Hepatocyte (in vitro differentiated cells): ENCODE measurements at regions not wholly inside any gene's neighbourhood (a gene's known extent, or its start where the extent isn't known, plus 50 kb on each side); places are given as distances from the start of the nearest gene placed in this dataset.

Source experiments
- DNase-seq: peaks from one replicate; pipeline ENCODE4 v3.0.0-alpha.2; 2016; ENCODE audit warnings: low spot score
- H2AFZ ChIP-seq: fragments of 200-600 bp; sonication (generic); 2 replicates; pipeline ENCODE4 v1.6.0; 2016; ENCODE audit warnings: antibody characterized with exemption, mild to moderate bottlenecking
- H3K27ac ChIP-seq: fragments of 200-600 bp; sonication (generic); 2 replicates; pipeline ENCODE4 v1.5.1; 2016; ENCODE audit warnings: mild to moderate bottlenecking
- H3K27me3 ChIP-seq: fragments of 200-600 bp; sonication (generic); 2 replicates; pipeline ENCODE4 v1.6.1; 2016
- H3K36me3 ChIP-seq: fragments of 200-600 bp; sonication (generic); replicated peaks from 2 replicates; pipeline ENCODE4 v1.5.1; 2016; ENCODE audit warnings: low read depth; ENCODE audit not compliant: insufficient read depth
- H3K4me1 ChIP-seq: fragments of 200-600 bp; sonication (generic); 2 replicates; pipeline ENCODE4 v1.5.1; 2016; ENCODE audit warnings: mild to moderate bottlenecking, moderate library complexity; ENCODE audit not compliant: insufficient read depth
- H3K4me2 ChIP-seq: fragments of 200-600 bp; sonication (generic); 2 replicates; pipeline ENCODE4 v1.6.0; 2016
- H3K4me3 ChIP-seq: fragments of 200-600 bp; sonication (generic); 2 replicates; pipeline ENCODE4 v1.5.1; 2016; ENCODE audit warnings: mild to moderate bottlenecking
- H3K79me2 ChIP-seq: fragments of 200-600 bp; sonication (generic); 2 replicates; pipeline ENCODE4 v1.6.0; 2017; ENCODE audit warnings: mild to moderate bottlenecking
- H3K9me2 ChIP-seq: fragments of 200-600 bp; sonication (generic); replicated peaks from 2 replicates; pipeline ENCODE4 v1.6.0; 2017; ENCODE audit warnings: mild to moderate bottlenecking; ENCODE audit not compliant: insufficient read depth
- H3K9me3 ChIP-seq: fragments of 200-600 bp; sonication (generic); 2 replicates; pipeline ENCODE4 v1.5.1; 2016; ENCODE audit warnings: low read depth, mild to moderate bottlenecking
- H4K20me1 ChIP-seq: fragments of 200-600 bp; sonication (generic); 2 replicates; pipeline ENCODE4 v1.6.0; 2016; ENCODE audit warnings: mild to moderate bottlenecking; ENCODE audit not compliant: insufficient read depth, poor library complexity, severe bottlenecking
- EZH2 ChIP-seq: fragments of 200-600 bp; sonication (generic); IDR thresholded peaks from 2 replicates; pipeline ENCODE4 v1.6.1; 2016; ENCODE audit warnings: antibody characterized with exemption, mild to moderate bottlenecking, borderline replicate concordance
- EZH2phosphoT487 ChIP-seq: fragments of 200-600 bp; sonication (generic); IDR thresholded peaks from one replicate; pipeline ENCODE4 v1.6.1; 2018; ENCODE audit warnings: antibody characterized with exemption, mild to moderate bottlenecking, low read depth, moderate library complexity; ENCODE audit not compliant: unreplicated experiment, severe bottlenecking
- whole genome bisulfite sequencing: methylation state at CpG from one replicate; pipeline ENCODE4 v1.1.6; 2016; ENCODE audit warnings: low lambda C conversion rate; ENCODE audit errors: missing lambda C conversion rate; 5-methylcytosine and 5-hydroxymethylcytosine counted together
- TF ChIP-seq, protein P1 (sequence below): fragments of 200-600 bp; sonication (generic); IDR thresholded peaks from 2 replicates; pipeline ENCODE4 v1.5.1; 2016; ENCODE audit warnings: antibody characterized with exemption, mild to moderate bottlenecking; ENCODE audit not compliant: poor library complexity

DNA sequence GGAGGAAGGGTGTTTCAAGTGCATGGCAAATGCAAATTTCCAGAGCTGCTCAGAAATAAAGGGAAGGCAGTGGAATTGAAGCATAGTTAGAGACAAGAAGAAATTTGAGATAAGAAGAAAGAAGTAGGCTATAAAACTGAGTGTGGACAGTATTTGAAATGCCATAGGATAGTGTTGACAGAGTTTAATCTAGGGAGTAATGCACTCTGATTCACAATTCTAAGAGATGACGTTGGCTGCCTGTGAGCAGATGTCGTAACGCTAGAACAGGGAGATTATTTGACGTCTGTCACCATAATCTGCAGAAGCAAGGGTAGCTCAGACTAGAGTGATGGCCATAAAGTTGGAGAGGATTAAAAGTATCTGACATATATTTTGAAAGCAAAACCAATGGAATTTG is 389.9 kb upstream of the KIRREL3 start:
- no peaks in the 10 kb centered on the region for H3K36me3 ChIP-seq
- peak; percentile 20 for DNase-seq
- no peak overlapping the region for H3K4me3 ChIP-seq
- H3K4me2 ChIP-seq: no peak overlapping the region
- H3K4me1 ChIP-seq: no peaks in the 10 kb centered on the region
- H3K27ac ChIP-seq: no peak overlapping the region
- H3K9me3 ChIP-seq: no peaks in the 10 kb centered on the region
- no peak overlapping the region for H2AFZ ChIP-seq
- TF ChIP-seq EZH2phosphoT487 (no peak), EZH2 (no peak)
- TF ChIP-seq, protein P1, sequence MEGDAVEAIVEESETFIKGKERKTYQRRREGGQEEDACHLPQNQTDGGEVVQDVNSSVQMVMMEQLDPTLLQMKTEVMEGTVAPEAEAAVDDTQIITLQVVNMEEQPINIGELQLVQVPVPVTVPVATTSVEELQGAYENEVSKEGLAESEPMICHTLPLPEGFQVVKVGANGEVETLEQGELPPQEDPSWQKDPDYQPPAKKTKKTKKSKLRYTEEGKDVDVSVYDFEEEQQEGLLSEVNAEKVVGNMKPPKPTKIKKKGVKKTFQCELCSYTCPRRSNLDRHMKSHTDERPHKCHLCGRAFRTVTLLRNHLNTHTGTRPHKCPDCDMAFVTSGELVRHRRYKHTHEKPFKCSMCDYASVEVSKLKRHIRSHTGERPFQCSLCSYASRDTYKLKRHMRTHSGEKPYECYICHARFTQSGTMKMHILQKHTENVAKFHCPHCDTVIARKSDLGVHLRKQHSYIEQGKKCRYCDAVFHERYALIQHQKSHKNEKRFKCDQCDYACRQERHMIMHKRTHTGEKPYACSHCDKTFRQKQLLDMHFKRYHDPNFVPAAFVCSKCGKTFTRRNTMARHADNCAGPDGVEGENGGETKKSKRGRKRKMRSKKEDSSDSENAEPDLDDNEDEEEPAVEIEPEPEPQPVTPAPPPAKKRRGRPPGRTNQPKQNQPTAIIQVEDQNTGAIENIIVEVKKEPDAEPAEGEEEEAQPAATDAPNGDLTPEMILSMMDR: no peak
- WGBS: 15% methylated on average over 4 of the region's 4 CpGs
- H3K9me2 ChIP-seq: no peaks in the 10 kb centered on the region
- no peaks in the 10 kb centered on the region for H3K79me2 ChIP-seq
- H3K27me3 ChIP-seq: peaks cover 3% of the 10 kb centered on the region
- H4K20me1 ChIP-seq: no peaks in the 10 kb centered on the region

DNA sequence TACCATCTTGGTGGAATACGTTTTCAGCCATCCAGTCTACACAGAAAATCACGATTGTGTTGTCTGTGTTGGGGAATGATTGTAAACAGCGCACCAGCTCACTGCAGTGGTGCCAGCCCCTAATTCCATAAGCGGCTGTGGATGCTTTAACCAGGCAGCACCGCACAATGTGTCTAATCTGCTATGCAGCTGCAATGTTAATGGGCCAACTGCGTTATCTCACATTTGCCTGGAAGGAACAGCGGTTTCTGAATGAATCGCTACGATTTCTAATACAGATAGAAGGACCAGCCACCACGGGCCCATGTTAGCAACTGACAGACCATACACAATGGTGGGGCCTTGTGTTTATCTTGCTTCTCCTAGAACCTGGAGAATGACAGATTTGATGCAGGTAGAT is 384.5 kb upstream of the KIRREL3 start:
- Histone ChIP-seq H3K4me2 (no peak overlapping the region), H2AFZ (no peak overlapping the region), H3K27me3 (peaks cover 1% of the 10 kb centered on the region), H3K9me2 (no peaks in the 10 kb centered on the region), H3K9me3 (no peaks in the 10 kb centered on the region), H3K4me1 (no peaks in the 10 kb centered on the region), H3K36me3 (no peaks in the 10 kb centered on the region), H3K4me3 (no peak overlapping the region), H3K27ac (no peak overlapping the region), H3K79me2 (no peaks in the 10 kb centered on the region), H4K20me1 (no peaks in the 10 kb centered on the region)
- WGBS: 85% methylated on average over 10 of the region's 10 CpGs
- DNase-seq: no peak
- TF ChIP-seq EZH2 (no peak), EZH2phosphoT487 (no peak)
- TF ChIP-seq, protein P1: no peak

DNA sequence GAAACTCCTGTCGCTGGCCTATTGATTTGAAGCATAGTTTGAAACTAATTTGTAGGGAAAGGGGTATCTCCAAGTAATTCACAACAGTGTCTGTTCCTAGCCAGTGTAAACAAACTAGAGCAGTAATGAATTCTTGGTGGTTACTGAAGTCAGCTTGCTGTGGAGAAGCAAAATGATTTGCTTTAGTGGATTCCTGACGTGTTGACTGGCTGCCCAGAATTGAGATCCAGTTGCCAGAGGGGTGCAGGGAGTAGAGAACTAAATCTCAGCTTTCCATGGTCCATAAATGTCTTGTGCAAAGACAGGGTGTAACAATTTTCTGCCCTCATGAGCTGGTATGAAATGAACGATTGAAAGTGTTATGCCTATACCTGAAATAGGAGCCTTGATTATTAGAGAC is 382.5 kb upstream of the KIRREL3 start:
- Histone ChIP-seq H3K9me2 (no peaks in the 10 kb centered on the region), H3K9me3 (no peaks in the 10 kb centered on the region), H3K27me3 (no peaks in the 10 kb centered on the region), H3K79me2 (no peaks in the 10 kb centered on the region), H3K36me3 (no peaks in the 10 kb centered on the region), H3K27ac (no peak overlapping the region), H3K4me1 (no peaks in the 10 kb centered on the region), H2AFZ (no peak overlapping the region), H3K4me3 (no peak overlapping the region), H3K4me2 (no peak overlapping the region), H4K20me1 (no peaks in the 10 kb centered on the region)
- 66% methylated on average over 3 of the region's 3 CpGs for WGBS
- DNase-seq: no peak
- TF ChIP-seq, protein P1: no peak
- TF ChIP-seq EZH2 (no peak), EZH2phosphoT487 (no peak)

DNA sequence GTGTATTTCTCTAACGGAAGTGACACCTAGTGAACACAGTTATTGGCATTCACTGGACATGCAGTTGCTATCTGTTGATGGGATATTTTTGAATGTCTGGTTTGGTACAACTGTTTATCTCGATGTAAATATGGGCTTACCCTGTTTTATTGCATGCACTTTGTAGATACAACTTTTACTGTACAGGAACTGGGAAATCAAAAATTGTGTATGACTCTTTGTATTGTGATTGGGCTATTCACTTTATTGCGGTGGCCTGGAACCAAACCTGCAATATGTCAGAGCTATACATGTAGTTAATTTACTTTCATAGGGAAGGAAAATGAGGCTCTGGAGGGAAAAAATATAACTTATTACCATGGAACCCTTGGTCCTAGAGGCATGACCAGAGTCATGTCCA is 380.7 kb upstream of the KIRREL3 start:
- Histone ChIP-seq H3K27me3 (no peaks in the 10 kb centered on the region), H3K4me2 (no peak overlapping the region), H3K4me1 (no peaks in the 10 kb centered on the region), H3K9me2 (no peaks in the 10 kb centered on the region), H3K9me3 (no peaks in the 10 kb centered on the region), H3K4me3 (no peak overlapping the region), H4K20me1 (no peaks in the 10 kb centered on the region), H3K79me2 (no peaks in the 10 kb centered on the region), H2AFZ (no peak overlapping the region), H3K27ac (no peak overlapping the region), H3K36me3 (no peaks in the 10 kb centered on the region)
- TF ChIP-seq EZH2 (no peak), EZH2phosphoT487 (no peak)
- TF ChIP-seq, protein P1: no peak
- WGBS: 83% methylated on average over 3 of the region's 3 CpGs
- no peak for DNase-seq
